ENCODE measurements at regions not wholly inside any gene's neighbourhood (a gene's known extent, or its start where the extent isn't known, plus 50 kb on each side); places are given as distances from the start of the nearest gene placed in this dataset.

- H3K36me3 ChIP-seq: no peaks in the 10 kb centered on the region
- H3K4me1 ChIP-seq: no peaks in the 10 kb centered on the region
- no peaks in the 10 kb centered on the region for H3K27me3 ChIP-seq
- no peak for DNase-seq (ENCODE audit: low spot score in 2 of 2)
- no peaks in the 10 kb centered on the region for H3K9me3 ChIP-seq
- no peak overlapping the region for H3K4me3 ChIP-seq
- TF ChIP-seq POLR2AphosphoS5 (IDR thresholded peaks at IDR 0.05): no peak
- no peak for TF ChIP-seq CTCF (IDR thresholded peaks at IDR 0.05)
- TF ChIP-seq POLR2A (IDR thresholded peaks at IDR 0.05): no peak
- intact Hi-C loops (cut with DNase I; ENCODE audit: low total_unique reads): no loop called here
- H3K27ac ChIP-seq: no peak overlapping the region
Observed at GRCh38 chr2:94939349-94939748, 68.1 kb downstream of the TEKT4 start.

- no peaks in the 10 kb centered on the region for H3K36me3 ChIP-seq
- no peak overlapping the region for H3K4me3 ChIP-seq
- no peaks in the 10 kb centered on the region for H3K4me1 ChIP-seq
- H3K27me3 ChIP-seq: no peaks in the 10 kb centered on the region
- no peak overlapping the region for H3K27ac ChIP-seq
- intact Hi-C loops (cut with DNase I; ENCODE audit: low total_unique reads): no loop called here
- no peaks in the 10 kb centered on the region for H3K9me3 ChIP-seq
- TF ChIP-seq CTCF (IDR thresholded peaks at IDR 0.05): no peak
- no peak for DNase-seq (ENCODE audit: low spot score in 2 of 2)
Observed at GRCh38 chr2:94947097-94948016, 76.1 kb downstream of the TEKT4 start.

- DNase-seq (ENCODE audit: low spot score in 2 of 2): no peak
- Histone ChIP-seq H3K27me3 (peaks cover 0 to 11% of the 10 kb centered on the region in 2 donors), H3K27ac (no peak overlapping the region), H3K4me3 (no peak overlapping the region), H3K36me3 (no peaks in the 10 kb centered on the region), H3K4me1 (no peaks in the 10 kb centered on the region), H3K9me3 (no peaks in the 10 kb centered on the region)
- no peak for TF ChIP-seq CTCF (IDR thresholded peaks at IDR 0.05)
- no peak for TF ChIP-seq POLR2AphosphoS5 (IDR thresholded peaks at IDR 0.05)
- no peak for TF ChIP-seq POLR2A (IDR thresholded peaks at IDR 0.05)
- intact Hi-C loops (cut with DNase I; ENCODE audit: low total_unique reads): no loop called here
Observed at GRCh38 chr2:94955702-94956101, 69.8 kb upstream of the MAL start.

- H3K27ac ChIP-seq: no peak overlapping the region
- TF ChIP-seq POLR2AphosphoS5 (IDR thresholded peaks at IDR 0.05) (no peak), CTCF (IDR thresholded peaks at IDR 0.05) (peak; percentile 28 to 68 (median 64)), POLR2A (IDR thresholded peaks at IDR 0.05) (no peak)
- peaks cover 0 to 11% of the 10 kb centered on the region in 2 donors for H3K27me3 ChIP-seq
- H3K4me3 ChIP-seq: no peak overlapping the region
- no peak for DNase-seq (ENCODE audit: low spot score in 2 of 2)
- no peaks in the 10 kb centered on the region for H3K4me1 ChIP-seq
- no peaks in the 10 kb centered on the region for H3K9me3 ChIP-seq
- intact Hi-C loops (cut with DNase I; ENCODE audit: low total_unique reads): no loop called here
- H3K36me3 ChIP-seq: no peaks in the 10 kb centered on the region
Observed at GRCh38 chr2:94956797-94957391, 68.6 kb upstream of the MAL start.

GRCh38 chr2:94958245-94958644 lies 67.3 kb upstream of the MAL start:
- H3K4me3 ChIP-seq: no peak overlapping the region
- no peaks in the 10 kb centered on the region for H3K36me3 ChIP-seq
- TF ChIP-seq POLR2AphosphoS5 (IDR thresholded peaks at IDR 0.05): no peak
- no peak for DNase-seq (ENCODE audit: low spot score in 2 of 2)
- peaks cover 0 to 8% of the 10 kb centered on the region in 2 donors for H3K27me3 ChIP-seq
- H3K27ac ChIP-seq: no peak overlapping the region
- no peaks in the 10 kb centered on the region for H3K9me3 ChIP-seq
- intact Hi-C loops (cut with DNase I; ENCODE audit: low total_unique reads): no loop called here
- no peaks in the 10 kb centered on the region for H3K4me1 ChIP-seq
